ENCODE measurements at regions not wholly inside any gene's neighbourhood (a gene's known extent, or its start where the extent isn't known, plus 50 kb on each side); places are given as distances from the start of the nearest gene placed in this dataset.

GRCh38 chr13:39148513-39148961 is 110.3 kb downstream of the NHLRC3 start:
- TF ChIP-seq CTCF (IDR thresholded peaks at IDR 0.05; ENCODE audit: low read depth, low read length) (no peak), EZH2phosphoT487 (IDR thresholded peaks at IDR 0.05; ENCODE audit: low read depth) (no peak)
